MCF 10A (cell line): ENCODE measurements at regions not wholly inside any gene's neighbourhood (a gene's known extent, or its start where the extent isn't known, plus 50 kb on each side); places are given as distances from the start of the nearest gene placed in this dataset.
"Not testable (repeated sequence)": the region's sequence is repeated elsewhere in the genome, so short reads cannot be mapped to it uniquely, and the experiment has no call there.

Experiments used
- BruUV-seq: library from RNA; stranded (reverse); fragments of 400-500 nt; replicated peaks from 2 replicates; lab custom pipeline; 2021; lab: Mats Ljungman, UMichigan
- CTCF ChIA-PET: fragments of 300-600 bp; sonication (Branson Sonifier 250); formaldehyde crosslinking; extraction: SDS; loops from one replicate; lab custom pipeline; 2021; ENCODE audit warnings: antibody characterized with exemption, inconsistent platforms; lab: Yijun Ruan, JAX
- POLR2A ChIA-PET: fragments of 300-600, 350-650 bp; sonication (Branson Sonifier 250); formaldehyde crosslinking; extraction: SDS; loops from one replicate; lab custom pipeline; 2020; ENCODE audit warnings: antibody characterized with exemption, inconsistent platforms; lab: Yijun Ruan, JAX
- DNase-seq: peaks from one replicate; pipeline ENCODE4 v3.0.0-alpha.2; 2018; ENCODE audit not compliant: unreplicated experiment
- H3K27ac Mint-ChIP-seq: one replicate; pipeline ENCODE4 v1.8.0; 2022; ENCODE audit warnings: mild to moderate bottlenecking, low read depth, mixed read lengths; ENCODE audit not compliant: unreplicated experiment
- H3K27me3 Mint-ChIP-seq: one replicate; pipeline ENCODE4 v1.8.0; 2022; ENCODE audit warnings: mixed read lengths; ENCODE audit not compliant: insufficient read depth, unreplicated experiment
- H3K36me3 Mint-ChIP-seq: one replicate; pipeline ENCODE4 v1.8.0; 2022; ENCODE audit warnings: mild to moderate bottlenecking, moderate library complexity, mixed read lengths; ENCODE audit not compliant: insufficient read depth, unreplicated experiment
- H3K4me1 Mint-ChIP-seq: one replicate; pipeline ENCODE4 v1.8.0; 2022; ENCODE audit warnings: mixed read lengths; ENCODE audit not compliant: insufficient read depth, unreplicated experiment
- H3K4me3 Mint-ChIP-seq: one replicate; pipeline ENCODE4 v1.8.0; 2022; ENCODE audit warnings: mild to moderate bottlenecking, moderate library complexity, mixed read lengths; ENCODE audit not compliant: unreplicated experiment
- H3K9me3 Mint-ChIP-seq: one replicate; pipeline ENCODE4 v1.8.0; 2022; ENCODE audit warnings: mixed read lengths; ENCODE audit not compliant: unreplicated experiment
- CTCF ChIP-seq: fragments of 200-600 bp; IDR thresholded peaks from one replicate; pipeline ENCODE4 v1.8.0; 2022; ENCODE audit warnings: antibody characterized with exemption, mild to moderate bottlenecking; ENCODE audit not compliant: unreplicated experiment
- intact Hi-C: fragments of 100-400 bp; cut with micrococcal nuclease; formaldehyde crosslinking; loops from 2 replicates; pipeline ENCODE4 v1.14.1; 2022

GRCh38 chr15:83335542-83335941 lies 51.1 kb upstream of the BNC1 start:
- BruUV-seq, intact Hi-C loops, H3K4me1 Mint-ChIP-seq, H3K4me3 Mint-ChIP-seq, H3K9me3 Mint-ChIP-seq, H3K36me3 Mint-ChIP-seq, H3K27ac Mint-ChIP-seq, H3K27me3 Mint-ChIP-seq, DNase-seq: not testable (repeated sequence)
- CTCF ChIA-PET = interaction anchor here (1.2 kb wide), 1 partner anchor 87 kb away, joined by 4 read pairs; no protein-coding TSS in a partner anchor
- POLR2A ChIA-PET = interaction anchor here (0.8 kb wide), 1 partner anchor 48 kb away, joined by 3 read pairs; no protein-coding TSS in a partner anchor

GRCh38 chr15:83339396-83339795 lies 54.9 kb upstream of the BNC1 start:
- POLR2A ChIA-PET = no interaction called here
- no peaks in the 10 kb centered on the region for H3K9me3 Mint-ChIP-seq
- no peak for DNase-seq

DNA sequence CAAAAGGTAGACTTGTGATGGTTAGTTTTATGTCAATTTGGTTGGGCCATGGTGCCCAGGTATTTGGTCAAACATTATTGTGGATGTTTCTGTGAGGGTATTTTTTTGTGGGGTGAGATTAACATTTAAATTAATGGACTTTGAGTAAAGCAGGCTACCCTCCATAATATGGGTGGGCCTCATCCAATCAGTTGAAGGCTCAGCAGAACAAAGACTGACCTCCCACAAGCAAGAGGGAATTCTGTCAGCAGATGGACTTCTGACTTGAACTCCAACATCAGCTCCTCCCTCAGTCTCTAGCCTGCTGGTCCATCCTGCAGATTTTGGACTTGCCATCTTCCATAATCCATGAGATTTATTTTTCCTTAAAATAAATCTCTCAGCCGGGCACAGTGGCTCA lies 55.6 kb upstream of the BNC1 start:
- ChIA-PET CTCF (no interaction called here), POLR2A (no interaction called here)
- H3K27me3 Mint-ChIP-seq = no peaks in the 10 kb centered on the region
- TF ChIP-seq CTCF = no peak
- no peak for DNase-seq
- no TSS peak for BruUV-seq
- no peak overlapping the region for H3K4me3 Mint-ChIP-seq
- intact Hi-C loops = no loop called here
- no peaks in the 10 kb centered on the region for H3K9me3 Mint-ChIP-seq
- no peak overlapping the region for H3K27ac Mint-ChIP-seq
- no peaks in the 10 kb centered on the region for H3K4me1 Mint-ChIP-seq
- no peaks in the 10 kb centered on the region for H3K36me3 Mint-ChIP-seq

More at GRCh38 chr15:83339396-83339795, 54.9 kb upstream of the BNC1 start:
- TF ChIP-seq CTCF = no peak
- no peak overlapping the region for H3K4me3 Mint-ChIP-seq
- CTCF ChIA-PET = interaction anchor here (0.5 kb wide), 1 partner anchor 18 kb away, joined by 3 read pairs; no protein-coding TSS in a partner anchor
- H3K4me1 Mint-ChIP-seq = no peaks in the 10 kb centered on the region
- H3K27me3 Mint-ChIP-seq = no peaks in the 10 kb centered on the region
- intact Hi-C loops = no loop called here
- no peaks in the 10 kb centered on the region for H3K36me3 Mint-ChIP-seq
- H3K27ac Mint-ChIP-seq = no peak overlapping the region
- no TSS peak for BruUV-seq

DNA sequence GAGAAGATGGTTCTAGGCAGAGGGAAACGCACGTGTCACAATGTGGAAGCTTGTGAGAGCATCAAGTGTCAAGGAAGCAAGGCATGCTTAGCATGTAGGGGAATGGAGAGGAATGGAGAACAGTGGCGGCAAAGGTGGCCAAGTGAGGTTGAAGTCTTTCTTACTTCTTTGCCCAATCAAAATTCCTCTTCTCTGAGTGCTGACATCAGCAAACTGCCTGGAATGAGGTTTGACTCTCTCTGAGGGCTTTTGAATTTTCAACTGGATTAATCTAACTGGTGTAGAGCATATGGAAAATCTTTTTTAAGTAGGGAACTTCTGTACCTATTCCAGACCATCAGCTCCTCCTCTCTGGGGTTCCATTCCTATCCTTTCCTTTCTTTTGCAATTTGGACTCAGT lies 61.9 kb upstream of the BNC1 start:
- CTCF ChIA-PET = interaction anchor here (0.7 kb wide), 1 partner anchor 29 kb away, joined by 3 read pairs; no protein-coding TSS in a partner anchor
- Mint-ChIP-seq H3K4me1 (no peaks in the 10 kb centered on the region), H3K27ac (no peak overlapping the region), H3K36me3 (no peaks in the 10 kb centered on the region), H3K27me3 (no peaks in the 10 kb centered on the region), H3K9me3 (no peaks in the 10 kb centered on the region), H3K4me3 (no peak overlapping the region)
- no peak for DNase-seq
- BruUV-seq = no TSS peak
- POLR2A ChIA-PET = interaction anchor here (0.6 kb wide), 1 partner anchor 115 kb away, joined by 4 read pairs; no protein-coding TSS in a partner anchor
- intact Hi-C loops = no loop called here
- no peak for TF ChIP-seq CTCF
